ENCODE measurements at regions not wholly inside any gene's neighbourhood (a gene's known extent, or its start where the extent isn't known, plus 50 kb on each side); places are given as distances from the start of the nearest gene placed in this dataset.

- H4K20me1 ChIP-seq, result no peaks in the 10 kb centered on the region
- no peak for TF ChIP-seq Cebpa-rat (IDR thresholded peaks at IDR 0.05)
- no peak overlapping the region for H3K4me3 ChIP-seq
- H3K9ac ChIP-seq, result no peak overlapping the region
- H3K36me3 ChIP-seq, result no peaks in the 10 kb centered on the region
- no peaks in the 10 kb centered on the region for H3K9me3 ChIP-seq
- H3K4me1 ChIP-seq, result no peaks in the 10 kb centered on the region
- H3K27me3 ChIP-seq, result no peaks in the 10 kb centered on the region
- H3K4me2 ChIP-seq, result no peak overlapping the region
- H3K27ac ChIP-seq, result no peak overlapping the region
These were observed 52.0 kb upstream of the CYYR1 start for GRCh38 chr21:26624983-26625519.
